ENCODE measurements at regions not wholly inside any gene's neighbourhood (a gene's known extent, or its start where the extent isn't known, plus 50 kb on each side); places are given as distances from the start of the nearest gene placed in this dataset.

GRCh38 chr3:87175732-87176131, 51.4 kb upstream of the CHMP2B start:
- no peak overlapping the region for H3K4me3 ChIP-seq (ENCODE audit: low read depth, low read length)

DNA sequence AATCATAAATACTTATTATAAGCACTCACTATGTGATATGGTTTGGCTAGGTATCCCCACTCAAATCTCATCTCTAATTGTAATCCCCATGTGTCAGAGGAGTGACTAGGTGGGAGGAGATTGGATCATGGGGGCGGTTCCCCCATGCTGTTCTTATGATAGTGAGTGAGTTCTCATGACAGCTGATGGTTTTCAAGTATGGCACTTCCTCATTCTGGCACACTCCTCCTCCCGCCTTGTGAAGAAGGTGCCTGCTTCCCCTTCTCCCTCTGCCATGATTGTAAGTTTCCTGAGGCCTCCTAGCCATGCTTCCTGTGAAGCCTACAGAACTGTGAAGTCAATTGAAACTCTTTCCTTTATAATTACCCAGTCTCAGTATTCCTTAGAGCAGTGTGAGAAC, 53.3 kb upstream of the CHMP2B start:
- no peak overlapping the region for H3K4me3 ChIP-seq (ENCODE audit: low read depth, low read length)

DNA sequence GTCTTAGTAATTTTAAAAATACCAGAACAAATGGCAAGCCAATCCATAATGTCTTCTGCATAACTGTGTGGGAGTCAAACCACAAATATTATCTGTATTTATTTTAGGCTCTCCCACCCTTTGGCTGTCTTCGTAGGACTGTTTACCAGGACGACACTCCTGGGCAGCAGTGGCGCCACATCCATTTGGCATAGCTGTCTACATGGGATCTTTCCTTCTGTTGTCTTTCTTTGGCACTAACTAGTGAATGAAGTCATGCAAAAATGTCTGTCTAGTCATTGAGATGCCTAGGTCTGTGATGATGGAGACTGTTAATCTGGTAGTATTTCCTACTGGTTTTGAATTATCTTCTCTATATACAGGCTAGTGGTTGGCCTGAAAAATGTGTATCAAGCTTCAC, 54.0 kb upstream of the CHMP2B start:
- no peak overlapping the region for H3K4me3 ChIP-seq (ENCODE audit: low read depth, low read length)

DNA sequence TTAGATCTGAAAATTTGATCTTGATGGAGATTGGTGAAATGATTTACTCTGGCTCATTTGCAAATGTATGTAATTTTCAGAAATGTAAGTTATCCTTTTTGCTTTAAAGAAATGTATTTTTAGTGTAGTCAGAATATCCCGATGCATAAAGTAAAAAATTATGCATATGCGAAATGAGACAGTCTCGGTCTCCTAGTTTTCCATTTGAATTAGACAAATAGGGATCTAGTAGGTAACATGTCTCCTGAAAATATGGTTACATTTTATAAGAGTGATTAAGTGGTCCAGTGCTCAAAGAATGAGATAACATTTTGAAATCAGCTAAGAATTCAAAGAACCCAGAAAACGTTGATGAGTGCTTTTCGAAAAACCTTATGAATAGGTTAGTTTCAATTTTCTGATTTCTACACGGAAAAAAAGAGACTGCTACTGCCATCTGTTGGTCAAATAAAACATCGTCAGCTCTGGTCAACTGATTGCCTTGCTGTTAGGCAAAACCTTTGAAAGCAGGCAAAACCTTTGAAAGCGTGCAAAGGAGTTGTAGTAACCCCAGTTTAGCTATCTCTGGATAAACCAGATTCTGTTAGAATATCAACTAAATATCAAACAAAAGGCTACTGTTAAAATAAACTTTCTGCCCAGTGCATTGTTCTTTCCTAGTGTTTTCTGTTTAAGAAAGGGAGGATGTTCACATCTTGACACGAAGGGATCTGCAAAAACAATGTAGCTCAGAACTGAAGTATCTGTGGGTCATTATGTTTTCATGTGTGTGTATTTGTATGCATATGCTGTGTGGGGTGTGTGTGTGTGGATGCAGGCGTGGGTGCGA, 59.3 kb upstream of the CHMP2B start:
- H3K4me3 ChIP-seq (ENCODE audit: low read depth, low read length): no peak overlapping the region

GRCh38 chr3:87164245-87164644, 62.9 kb upstream of the CHMP2B start:
- no peak overlapping the region for H3K4me3 ChIP-seq (ENCODE audit: low read depth, low read length)

DNA sequence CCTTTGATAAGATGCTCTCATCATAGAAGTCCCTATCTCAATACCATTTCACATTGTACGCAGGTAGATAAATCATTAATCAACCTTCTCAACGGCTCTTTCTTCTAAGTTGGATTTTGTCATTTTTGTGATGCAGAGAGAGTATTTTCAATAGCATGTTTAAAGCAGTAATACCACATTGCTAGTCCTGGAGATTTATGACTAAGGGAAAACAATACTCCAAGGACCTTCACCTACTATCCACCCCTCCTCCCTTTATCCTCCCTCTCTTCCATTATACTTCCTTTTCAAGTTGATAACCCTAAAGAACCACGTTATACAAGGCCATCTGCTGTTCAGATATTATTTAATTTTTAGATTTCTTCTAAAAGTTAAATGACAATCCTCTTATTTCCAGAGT, 65.3 kb upstream of the CHMP2B start:
- H3K4me3 ChIP-seq (ENCODE audit: low read depth, low read length): no peak overlapping the region

DNA sequence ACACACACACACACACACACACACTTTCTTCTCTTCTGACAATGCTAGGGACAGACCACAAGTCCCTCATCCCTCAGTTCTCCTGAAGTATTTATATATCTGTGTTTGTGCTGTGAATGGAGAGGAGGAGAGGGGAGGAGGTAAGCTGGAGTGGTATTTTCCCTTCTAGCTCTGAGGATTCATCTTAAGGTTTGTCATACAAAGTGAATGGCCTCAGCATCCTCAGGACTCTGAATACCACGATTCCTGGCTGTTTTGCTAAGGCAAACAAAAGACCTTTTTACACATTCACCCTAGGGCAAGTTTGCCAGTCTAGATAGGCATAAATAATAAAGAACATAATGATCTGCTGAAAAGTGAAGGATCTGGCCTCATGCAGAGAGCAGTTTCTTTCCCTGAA, 65.7 kb upstream of the CHMP2B start:
- H3K4me3 ChIP-seq (ENCODE audit: low read depth, low read length): no peak overlapping the region

DNA sequence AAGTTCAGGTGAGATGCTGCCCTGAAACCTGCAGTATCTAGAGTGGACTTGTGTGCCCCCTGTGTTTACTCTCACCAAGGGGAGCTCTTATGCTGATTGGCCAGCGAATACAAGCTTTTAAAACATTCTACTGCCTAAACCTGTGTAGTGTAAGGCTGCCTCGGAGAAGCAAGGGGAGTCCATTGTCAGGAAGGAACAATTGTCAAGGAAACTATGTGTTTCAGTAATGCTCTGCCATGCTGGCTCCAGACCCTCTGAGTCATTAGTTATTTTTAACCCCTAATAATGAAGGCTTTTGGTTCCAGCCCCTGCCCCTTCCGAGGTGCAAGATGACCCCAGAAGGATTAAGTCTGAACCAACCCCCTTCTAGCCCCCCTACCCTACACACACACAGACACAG, 66.1 kb upstream of the CHMP2B start:
- H3K4me3 ChIP-seq (ENCODE audit: low read depth, low read length): no peak overlapping the region

- H3K4me3 ChIP-seq (ENCODE audit: low read depth, low read length): no peak overlapping the region
Observed at GRCh38 chr3:87158823-87159222, 68.3 kb upstream of the CHMP2B start.

GRCh38 chr3:87148020-87148419, 79.1 kb upstream of the CHMP2B start:
- no peak overlapping the region for H3K4me3 ChIP-seq (ENCODE audit: low read depth, low read length)

GRCh38 chr3:87147562-87147961, 79.5 kb upstream of the CHMP2B start:
- H3K4me3 ChIP-seq (ENCODE audit: low read depth, low read length): no peak overlapping the region

DNA sequence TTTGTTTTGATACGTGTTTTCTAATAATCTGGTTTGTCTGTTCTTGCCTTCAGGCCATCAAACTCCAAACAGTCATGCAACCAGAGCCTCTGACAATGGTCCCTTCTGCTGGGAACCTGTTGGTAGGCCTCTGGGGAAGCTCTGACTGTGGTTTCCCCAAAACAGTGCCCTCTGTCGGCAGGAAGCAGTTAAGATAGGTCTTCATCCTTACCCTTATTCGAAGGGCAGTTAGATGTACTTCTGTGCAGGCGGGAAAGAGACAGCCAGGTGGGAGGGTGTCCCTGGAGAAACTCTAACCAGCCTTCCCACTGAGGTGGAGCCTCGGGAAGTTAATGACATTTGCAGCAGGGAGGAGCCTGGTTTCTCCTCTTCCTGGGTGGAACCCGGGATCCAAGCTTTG, 81.6 kb upstream of the CHMP2B start:
- H3K4me3 ChIP-seq (ENCODE audit: low read depth, low read length): no peak overlapping the region

DNA sequence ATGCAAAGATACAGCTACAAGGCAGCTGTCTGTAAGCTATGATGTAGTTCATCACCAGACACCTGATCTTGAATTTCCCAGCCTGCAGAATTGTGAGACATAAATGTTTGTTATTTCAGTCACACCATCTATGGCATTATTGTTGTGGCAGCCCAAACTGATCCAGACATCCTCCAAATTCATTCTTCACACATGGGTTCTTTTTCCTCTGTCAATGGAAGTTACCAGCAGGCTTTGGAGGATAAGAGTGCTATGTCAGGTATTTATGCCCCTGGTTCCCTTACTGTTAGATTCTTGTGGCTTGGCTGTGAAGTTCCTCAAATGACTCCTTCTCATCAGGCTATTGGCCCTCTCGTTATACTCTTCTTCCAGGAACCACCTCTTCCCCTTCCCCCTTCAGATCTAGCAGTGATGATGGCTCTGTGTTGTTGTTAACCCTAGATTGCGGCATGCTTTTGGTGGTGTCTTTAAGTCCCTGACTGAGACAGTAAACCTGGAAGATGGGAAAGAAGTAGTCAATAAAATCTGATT, 91.0 kb upstream of the CHMP2B start:
- no peak overlapping the region for H3K4me3 ChIP-seq (ENCODE audit: low read depth, low read length)

DNA sequence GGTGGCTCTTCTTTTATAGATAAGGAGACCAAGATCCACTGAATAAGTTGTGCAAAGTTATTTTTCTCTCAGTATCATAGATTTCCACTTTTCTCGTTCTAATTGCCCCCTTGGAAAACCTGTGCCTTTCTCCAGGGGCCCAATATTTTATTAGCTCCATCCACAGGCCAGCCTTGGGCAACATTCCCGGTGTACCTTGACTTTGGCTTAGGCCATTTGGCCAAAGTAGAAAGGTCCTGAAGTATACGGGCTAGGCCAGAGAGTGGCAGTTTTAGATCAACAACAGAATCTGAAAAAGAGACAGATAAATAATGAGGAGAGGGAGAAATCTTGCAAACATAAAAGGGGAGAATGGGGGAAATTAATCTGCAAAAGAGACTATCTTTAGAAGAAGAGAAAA, 91.7 kb upstream of the CHMP2B start:
- no peak overlapping the region for H3K4me3 ChIP-seq (ENCODE audit: low read depth, low read length)

DNA sequence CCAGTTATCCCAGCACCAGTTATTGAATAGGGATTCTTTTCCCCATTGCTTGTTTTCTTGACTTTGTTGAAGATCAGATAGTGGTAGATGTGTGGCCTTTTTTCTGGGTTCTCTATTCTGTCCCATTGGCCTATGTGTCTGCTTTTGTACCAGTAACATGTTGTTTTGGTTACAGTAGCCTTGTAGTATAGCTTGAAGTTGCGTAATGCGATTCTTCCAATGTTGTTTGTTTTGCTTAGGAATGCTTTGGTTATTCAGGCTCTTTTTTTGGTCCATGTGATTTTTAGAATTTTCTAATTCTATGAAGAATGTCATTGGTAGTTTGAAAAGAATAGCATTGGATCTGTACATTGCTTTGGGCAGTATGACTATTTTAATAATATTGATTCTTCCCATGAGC, 94.3 kb upstream of the CHMP2B start:
- H3K4me3 ChIP-seq (ENCODE audit: low read depth, low read length): no peak overlapping the region

DNA sequence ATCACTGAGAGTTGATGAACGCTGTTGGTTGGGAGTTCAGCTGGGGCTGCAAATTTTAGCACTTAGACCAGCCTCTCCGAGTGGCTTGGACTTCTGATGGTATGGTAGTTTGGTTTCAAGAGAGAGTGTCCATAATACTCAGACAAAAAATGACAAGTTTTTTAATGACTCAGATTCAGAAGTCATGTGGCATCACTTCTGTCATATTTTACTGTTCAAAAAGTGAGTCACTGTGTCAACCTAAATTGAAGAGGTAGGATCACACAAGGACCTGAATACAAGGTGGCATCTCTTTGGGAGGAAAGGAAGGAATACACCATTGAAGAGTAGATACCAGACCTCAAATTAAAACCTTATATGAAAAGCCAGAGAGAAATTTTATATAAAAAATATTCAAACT, 99.1 kb upstream of the CHMP2B start:
- H3K4me3 ChIP-seq (ENCODE audit: low read depth, low read length): no peak overlapping the region

- no peak overlapping the region for H3K4me3 ChIP-seq (ENCODE audit: low read depth, low read length)
Observed at GRCh38 chr3:87127281-87127680, 99.8 kb upstream of the CHMP2B start.

GRCh38 chr3:87126321-87126720, 100.8 kb upstream of the CHMP2B start:
- no peak overlapping the region for H3K4me3 ChIP-seq (ENCODE audit: low read depth, low read length)

- no peak overlapping the region for H3K4me3 ChIP-seq (ENCODE audit: low read depth, low read length)
Observed at GRCh38 chr3:87125116-87125515, 102.0 kb upstream of the CHMP2B start.

GRCh38 chr3:87122766-87123165, 104.3 kb upstream of the CHMP2B start:
- no peak overlapping the region for H3K4me3 ChIP-seq (ENCODE audit: low read depth, low read length)

- H3K4me3 ChIP-seq (ENCODE audit: low read depth, low read length): no peak overlapping the region
Observed at GRCh38 chr3:87121856-87122255, 105.3 kb upstream of the CHMP2B start.

DNA sequence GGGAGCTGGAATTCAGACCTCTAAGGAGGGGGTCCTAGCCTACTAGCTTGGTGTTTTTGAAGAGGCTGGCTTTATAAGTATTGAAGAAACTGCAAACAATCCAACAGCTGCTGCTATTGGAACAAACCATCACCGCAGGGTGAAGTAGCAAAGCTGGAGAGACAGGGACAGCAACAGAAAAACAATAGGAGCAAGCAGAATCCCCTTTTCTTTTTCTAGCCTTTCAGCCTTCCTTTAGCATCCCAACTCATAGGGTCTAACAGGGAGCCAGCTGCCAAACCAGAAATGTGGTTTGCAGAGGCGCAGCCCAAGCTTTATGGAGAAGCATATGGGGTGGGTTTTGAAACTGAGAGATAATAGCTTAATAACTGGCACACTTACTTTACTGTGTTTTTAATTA, 106.2 kb upstream of the CHMP2B start:
- H3K4me3 ChIP-seq (ENCODE audit: low read depth, low read length): no peak overlapping the region

DNA sequence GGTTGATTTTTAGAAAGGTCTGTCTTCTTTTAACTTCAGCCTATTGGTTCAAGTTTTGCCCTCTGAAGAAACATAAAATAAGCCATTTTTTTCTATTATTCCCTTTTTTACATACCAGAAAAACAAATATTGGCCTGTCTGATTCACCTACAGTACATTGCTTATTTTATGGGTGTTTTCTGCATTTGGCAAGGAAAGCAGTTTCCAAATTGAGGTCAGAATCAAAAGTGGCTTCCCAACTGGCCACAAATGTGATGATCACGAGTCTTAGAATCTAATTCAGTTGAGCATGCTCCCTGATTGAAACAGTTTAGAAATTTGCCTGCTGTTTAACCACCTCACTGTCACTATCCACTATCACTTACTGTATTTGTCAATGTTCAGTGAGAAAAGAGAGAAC, 106.9 kb upstream of the CHMP2B start:
- no peak overlapping the region for H3K4me3 ChIP-seq (ENCODE audit: low read depth, low read length)

All from iPS-11a (cell line).